ENCODE measurements at regions not wholly inside any gene's neighbourhood (a gene's known extent, or its start where the extent isn't known, plus 50 kb on each side); places are given as distances from the start of the nearest gene placed in this dataset.

Small RNAs in the stretch of these regions (small RNA-seq; reads per million reads assigned to genes)
- gene RF00002: 0.97 reads per million, percentile 25 among the genes with 10 or more reads in this experiment
